Spleen (tissue), 11 donors: ENCODE measurements at regions not wholly inside any gene's neighbourhood (a gene's known extent, or its start where the extent isn't known, plus 50 kb on each side); places are given as distances from the start of the nearest gene placed in this dataset.
A peak's percentile ranks its signal among the peaks of the same experiment; 100 is the strongest.

Experiments
- DNase-seq: peaks from one replicate; pipeline ENCODE4 v3.0.0-alpha.2; 2020
- H3K27ac ChIP-seq, 8 donors: fragments of 200-600 bp; sonication (generic) in 7 of 8; 1 replicate in 4 of 8; 2 replicates in 4 of 8; pipeline versions ENCODE4 v1.5.0 to v1.8.0; 2016 to 2021; ENCODE audit warnings: inconsistent platforms in 4 of 8, mild to moderate bottlenecking in 4 of 8, moderate library complexity in 1 of 8
- H3K27me3 ChIP-seq, 7 donors: fragments of 200-600 bp; sonication (generic) in 6 of 7; replicated peaks in 1 of 7; 1 replicate in 4 of 7; 2 replicates in 3 of 7; pipeline versions ENCODE4 v1.5.0 to v1.8.0; 2016 to 2021; ENCODE audit warnings: inconsistent platforms in 3 of 7, mild to moderate bottlenecking in 1 of 7
- H3K36me3 ChIP-seq, 6 donors: fragments of 200-600 bp; sonication (generic) in 5 of 6; 1 replicate in 4 of 6; 2 replicates in 2 of 6; pipeline versions ENCODE4 v1.5.0 to v1.8.0; 2016 to 2021; ENCODE audit warnings: inconsistent platforms in 2 of 6
- H3K4me1 ChIP-seq, 6 donors: fragments of 200-600 bp; sonication (generic) in 5 of 6; 1 replicate in 3 of 6; 2 replicates in 3 of 6; pipeline versions ENCODE4 v1.5.0 to v1.8.0; 2016 to 2021; ENCODE audit warnings: inconsistent platforms in 3 of 6
- H3K4me3 ChIP-seq, 8 donors: fragments of 200-600 bp; sonication (generic) in 7 of 8; 1 replicate in 4 of 8; 2 replicates in 4 of 8; pipeline versions ENCODE4 v1.5.0 to v1.8.0; 2016 to 2021; ENCODE audit warnings: inconsistent platforms in 4 of 8, mild to moderate bottlenecking in 4 of 8, moderate library complexity in 2 of 8
- H3K9me3 ChIP-seq, 8 donors: fragments of 200-600 bp; sonication (generic) in 7 of 8; 1 replicate in 4 of 8; 2 replicates in 4 of 8; pipeline versions ENCODE4 v1.5.0 to v1.8.0; 2016 to 2021; ENCODE audit warnings: inconsistent platforms in 4 of 8
- POLR2A ChIP-seq, 3 donors: fragments of 450-650 bp; IDR thresholded peaks; one replicate each; pipeline ENCODE4 v1.5.1; 2017; ENCODE audit warnings: antibody characterized with exemption in 3 of 3, mild to moderate bottlenecking in 1 of 3
- POLR2AphosphoS5 ChIP-seq, 3 donors: sonication (generic); formaldehyde crosslinking; IDR thresholded peaks; one replicate each; pipeline ENCODE4 v1.5.1; 2017; ENCODE audit warnings: antibody characterized with exemption in 3 of 3
- WGBS, 5 donors: extraction: QIAGEN DNeasy Blood & Tissue Kit in 3 of 5; methylation state at CpG; one replicate each; pipeline versions ENCODE4 v1.1.5 to v1.1.7; 2013 to 2018; 5-methylcytosine and 5-hydroxymethylcytosine counted together
- intact Hi-C: fragments of 100-400 bp; cut with DNase I; formaldehyde crosslinking; loops from one replicate; pipeline ENCODE4 v1.15.0; 2023; ENCODE audit warnings: low total_unique reads
- TF ChIP-seq, protein P1 (sequence below), 11 experiments: fragments of 200-600 bp in 7 of 11; fragments of 450-650 bp in 4 of 11; sonication (generic) in 4 of 11; IDR thresholded peaks in 8 of 11; conservative IDR thresholded peaks in 3 of 11; 1 replicate in 7 of 11; 2 replicates in 4 of 11; pipeline versions ENCODE4 v1.4.0 to v1.8.0; 2016 to 2021; ENCODE audit warnings: antibody characterized with exemption in 11 of 11, inconsistent platforms in 4 of 11, mild to moderate bottlenecking in 1 of 11
- donor health status: healthy with polysubstance abuse.
- donor health status: DM: no; HTN: no; CAD: no; lungs with moderate emphysema.
- donor health status: DM: no; HTN: no; CAD: no.
- donor health status: Bipolar disorder and iron deficiency.
- donor health status: healthy.
- donor health status: DM: no; HTN: no; CAD: no.
- donor health status: DM: yes; HTN: yes; CAD: no.

DNA sequence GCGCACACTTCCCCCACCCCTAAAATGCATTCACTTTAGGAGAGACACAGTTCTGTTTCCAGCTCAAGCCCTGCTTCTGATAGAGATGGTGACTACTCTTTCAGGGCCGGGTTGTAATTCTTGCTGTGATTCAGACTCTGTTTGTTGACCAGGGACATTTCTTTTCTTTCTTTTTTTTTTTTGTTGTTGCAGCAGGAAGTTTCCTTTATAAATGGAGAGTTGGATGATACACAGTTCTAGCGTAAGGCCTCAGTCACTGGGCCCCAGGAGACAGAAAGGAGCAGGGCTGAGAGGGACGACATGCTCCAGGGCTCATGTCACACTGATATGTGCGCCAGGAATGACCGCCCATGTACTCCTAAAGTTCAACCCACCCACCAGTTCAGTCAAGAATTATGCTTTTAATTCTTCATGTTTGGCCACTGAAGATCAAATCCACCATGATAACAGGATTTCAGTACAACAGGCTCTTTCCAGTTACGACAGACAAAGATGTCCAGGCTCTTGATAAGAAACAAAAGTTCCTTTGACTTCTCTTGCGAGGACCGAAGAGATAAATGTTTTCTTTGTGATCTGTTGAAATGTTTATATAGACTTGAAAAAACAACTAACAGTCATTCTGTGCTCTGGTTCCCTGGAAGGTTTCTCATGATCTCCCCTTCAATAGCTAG, 142.5 kb downstream of the CD164 start:
- peaks cover 0 to 72% (median 25%) of the 10 kb centered on the region in 6 donors for H3K4me1 ChIP-seq
- no peaks in the 10 kb centered on the region for H3K36me3 ChIP-seq
- TF ChIP-seq POLR2AphosphoS5 (IDR thresholded peaks at IDR 0.05), result no peak
- intact Hi-C loops, result no loop called here
- no peak overlapping the region for H3K4me3 ChIP-seq
- H3K9me3 ChIP-seq, result no peaks in the 10 kb centered on the region
- H3K27me3 ChIP-seq, result no peaks in the 10 kb centered on the region
- H3K27ac ChIP-seq, result peak overlapping the region in 4 of 8 donors; percentile 35 to 82 (median 66)
- 85 to 91% (median 87%) methylated on average over 9 of the region's 9 CpGs for WGBS, 5 donors
- DNase-seq, result no peak

GRCh38 chr6:109239160-109239559, 143.1 kb downstream of the CD164 start:
- Histone ChIP-seq H3K27me3 (no peaks in the 10 kb centered on the region), H3K4me1 (peaks cover 0 to 72% (median 25%) of the 10 kb centered on the region in 6 donors), H3K4me3 (no peak overlapping the region), H3K27ac (peak overlapping the region in 4 of 8 donors; percentile 32 to 82 (median 55)), H3K9me3 (no peaks in the 10 kb centered on the region), H3K36me3 (no peaks in the 10 kb centered on the region)
- TF ChIP-seq POLR2A (IDR thresholded peaks at IDR 0.05), result no peak
- TF ChIP-seq, protein P1, sequence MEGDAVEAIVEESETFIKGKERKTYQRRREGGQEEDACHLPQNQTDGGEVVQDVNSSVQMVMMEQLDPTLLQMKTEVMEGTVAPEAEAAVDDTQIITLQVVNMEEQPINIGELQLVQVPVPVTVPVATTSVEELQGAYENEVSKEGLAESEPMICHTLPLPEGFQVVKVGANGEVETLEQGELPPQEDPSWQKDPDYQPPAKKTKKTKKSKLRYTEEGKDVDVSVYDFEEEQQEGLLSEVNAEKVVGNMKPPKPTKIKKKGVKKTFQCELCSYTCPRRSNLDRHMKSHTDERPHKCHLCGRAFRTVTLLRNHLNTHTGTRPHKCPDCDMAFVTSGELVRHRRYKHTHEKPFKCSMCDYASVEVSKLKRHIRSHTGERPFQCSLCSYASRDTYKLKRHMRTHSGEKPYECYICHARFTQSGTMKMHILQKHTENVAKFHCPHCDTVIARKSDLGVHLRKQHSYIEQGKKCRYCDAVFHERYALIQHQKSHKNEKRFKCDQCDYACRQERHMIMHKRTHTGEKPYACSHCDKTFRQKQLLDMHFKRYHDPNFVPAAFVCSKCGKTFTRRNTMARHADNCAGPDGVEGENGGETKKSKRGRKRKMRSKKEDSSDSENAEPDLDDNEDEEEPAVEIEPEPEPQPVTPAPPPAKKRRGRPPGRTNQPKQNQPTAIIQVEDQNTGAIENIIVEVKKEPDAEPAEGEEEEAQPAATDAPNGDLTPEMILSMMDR (IDR thresholded peaks at IDR 0.05 in 8 of 11, conservative IDR thresholded peaks at IDR 0.05 in 3 of 11), result no peak
- TF ChIP-seq POLR2AphosphoS5 (IDR thresholded peaks at IDR 0.05), result no peak
- DNase-seq, result no peak
- WGBS, 5 donors, result 87 to 97% (median 91%) methylated on average over 2 of the region's 2 CpGs
- intact Hi-C loops, result no loop called here

DNA sequence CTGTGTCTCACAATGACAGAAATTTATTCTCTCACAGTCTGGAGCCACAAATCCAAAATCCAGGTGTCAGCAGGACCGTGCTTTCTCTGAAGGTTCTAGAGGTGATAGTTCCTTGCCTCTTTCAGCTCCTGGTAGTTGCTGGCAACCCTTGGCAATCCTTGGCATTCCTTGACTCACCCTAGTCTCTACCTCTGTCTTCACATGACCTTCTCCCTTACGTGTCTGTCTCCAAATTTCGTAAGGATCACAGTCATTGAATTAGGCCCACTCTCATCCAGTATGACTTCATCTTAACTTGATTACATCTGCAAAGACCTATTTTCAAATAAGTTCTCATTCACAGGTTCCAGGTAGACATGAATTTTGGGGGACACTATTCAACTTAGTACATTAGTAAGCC, 143.1 kb downstream of the CEP57L1 start:
- TF ChIP-seq, protein P1 (IDR thresholded peaks at IDR 0.05 in 8 of 11, conservative IDR thresholded peaks at IDR 0.05 in 3 of 11), result no peak
- TF ChIP-seq POLR2A (IDR thresholded peaks at IDR 0.05) (no peak), POLR2AphosphoS5 (IDR thresholded peaks at IDR 0.05) (no peak)
- H3K4me1 ChIP-seq, result peaks cover 0 to 65% (median 25%) of the 10 kb centered on the region in 6 donors
- H3K27me3 ChIP-seq, result no peaks in the 10 kb centered on the region
- peak overlapping the region in 2 of 8 donors; percentile 75 to 82 for H3K27ac ChIP-seq
- H3K9me3 ChIP-seq, result no peaks in the 10 kb centered on the region
- no peaks in the 10 kb centered on the region for H3K36me3 ChIP-seq
- no peak overlapping the region for H3K4me3 ChIP-seq
- intact Hi-C loops, result no loop called here
- no peak for DNase-seq
- 75 to 88% (median 86%) methylated on average over 3 of the region's 3 CpGs for WGBS, 5 donors

DNA sequence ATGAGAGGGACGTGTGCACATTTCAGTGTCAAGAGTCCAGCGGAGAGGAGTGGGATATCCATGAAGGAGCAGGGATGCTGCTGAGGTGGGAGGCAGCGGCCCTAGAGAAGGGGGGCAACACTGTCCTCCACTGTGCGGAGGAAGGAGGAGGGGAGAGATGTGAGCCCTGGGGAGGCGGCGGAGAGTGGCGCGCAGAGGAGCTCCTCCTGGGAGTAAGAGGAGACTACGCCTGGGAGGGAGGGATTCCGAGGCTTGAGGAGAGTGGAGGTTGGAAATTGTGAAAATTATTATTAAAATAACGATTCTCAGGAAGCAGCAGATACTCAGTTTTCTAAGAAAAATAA, 142.7 kb downstream of the CEP57L1 start:
- 76 to 91% (median 87%) methylated on average over 11 of the region's 11 CpGs for WGBS, 5 donors
- H3K27ac ChIP-seq, result peak overlapping the region in 5 of 8 donors; percentile 33 to 82 (median 62)
- TF ChIP-seq POLR2A (IDR thresholded peaks at IDR 0.05) (no peak), POLR2AphosphoS5 (IDR thresholded peaks at IDR 0.05) (no peak)
- TF ChIP-seq, protein P1 (IDR thresholded peaks at IDR 0.05 in 8 of 11, conservative IDR thresholded peaks at IDR 0.05 in 3 of 11), result no peak

More for the DNA sequence above, 142.7 kb downstream of the CEP57L1 start:
- Histone ChIP-seq H3K27me3 (no peaks in the 10 kb centered on the region), H3K4me3 (no peak overlapping the region), H3K4me1 (peaks cover 0 to 65% (median 25%) of the 10 kb centered on the region in 6 donors), H3K36me3 (no peaks in the 10 kb centered on the region), H3K9me3 (no peaks in the 10 kb centered on the region)
- DNase-seq, result no peak
- intact Hi-C loops, result no loop called here
